Keratinocyte (primary cell): ENCODE measurements at regions not wholly inside any gene's neighbourhood (a gene's known extent, or its start where the extent isn't known, plus 50 kb on each side); places are given as distances from the start of the nearest gene placed in this dataset.

Experiments used
- DNase-seq: peaks from one replicate; pipeline ENCODE4 v3.0.0-alpha.2; 2011; ENCODE audit warnings: low read depth, missing footprints, low spot score
- FAIRE-seq: peaks from 2 replicates; lab custom pipeline; 2011; peaks lifted over from hg19 to GRCh38; lab: Jason Lieb, UNC
- H2AFZ ChIP-seq: 2 replicates; pipeline ENCODE4 v1.6.0; 2012; ENCODE audit warnings: low read length, control low read depth, inconsistent platforms; ENCODE audit not compliant: control insufficient read depth
- H3K27ac ChIP-seq: 2 replicates; pipeline ENCODE4 v1.5.1; 2011; ENCODE audit warnings: low read length; ENCODE audit not compliant: control insufficient read depth, insufficient read depth
- H3K27me3 ChIP-seq: 3 replicates; pipeline ENCODE4 v1.6.0; 2011; ENCODE audit warnings: low read length; ENCODE audit not compliant: control insufficient read depth, insufficient read depth; ENCODE audit errors: extremely low read depth
- H3K36me3 ChIP-seq, 2 experiments: 2 replicates in 1 of 2; 3 replicates in 1 of 2; pipeline ENCODE4 v1.5.1; 2011; ENCODE audit warnings: low read length in 2 of 2, mild to moderate bottlenecking in 1 of 2; ENCODE audit not compliant: control insufficient read depth in 2 of 2, insufficient read depth in 2 of 2; ENCODE audit errors: extremely low read depth in 1 of 2
- H3K4me1 ChIP-seq: 3 replicates; pipeline ENCODE4 v1.5.1; 2011; ENCODE audit warnings: low read length; ENCODE audit not compliant: control insufficient read depth, insufficient read depth; ENCODE audit errors: extremely low read depth
- H3K4me2 ChIP-seq: 3 replicates; pipeline ENCODE4 v1.6.0; 2011; ENCODE audit warnings: low read depth, low read length; ENCODE audit not compliant: control insufficient read depth, insufficient read depth; ENCODE audit errors: extremely low read depth
- H3K4me3 ChIP-seq, 3 experiments: fragments of 200-600 bp in 1 of 3; sonication (generic) in 1 of 3; 2 replicates in 2 of 3; 3 replicates in 1 of 3; pipeline ENCODE4 v1.5.1; 2011 to 2016; ENCODE audit warnings: low read length in 3 of 3, mild to moderate bottlenecking in 3 of 3, control low read depth in 2 of 3, inconsistent platforms in 1 of 3, low read depth in 1 of 3, mixed read lengths in 1 of 3, mixed run types in 1 of 3, moderate library complexity in 1 of 3; ENCODE audit not compliant: control insufficient read depth in 2 of 3, insufficient read depth in 2 of 3; ENCODE audit errors: extremely low read depth in 1 of 3
- H3K79me2 ChIP-seq: 2 replicates; pipeline ENCODE4 v1.6.0; 2012; ENCODE audit warnings: low read length; ENCODE audit not compliant: control insufficient read depth, insufficient read depth
- H3K9ac ChIP-seq: 3 replicates; pipeline ENCODE4 v1.6.0; 2011; ENCODE audit warnings: low read length; ENCODE audit not compliant: control insufficient read depth, insufficient read depth; ENCODE audit errors: extremely low read depth
- H3K9me1 ChIP-seq: 3 replicates; pipeline ENCODE4 v1.6.0; 2011; ENCODE audit warnings: low read length; ENCODE audit not compliant: control insufficient read depth, insufficient read depth; ENCODE audit errors: extremely low read depth
- H3K9me3 ChIP-seq: 2 replicates; pipeline ENCODE4 v1.5.1; 2012; ENCODE audit warnings: low read depth, low read length; ENCODE audit not compliant: control insufficient read depth
- H4K20me1 ChIP-seq: 3 replicates; pipeline ENCODE4 v1.6.0; 2011; ENCODE audit warnings: low read length; ENCODE audit not compliant: control insufficient read depth, insufficient read depth; ENCODE audit errors: extremely low read depth
- CTCF ChIP-seq, 3 experiments: IDR thresholded peaks in 1 of 3; conservative IDR thresholded peaks in 1 of 3; optimal IDR thresholded peaks in 1 of 3; 2 replicates in 2 of 3; 3 replicates in 1 of 3; pipeline versions ENCODE3 to v1.5.1; 2011; ENCODE audit warnings: low read length in 3 of 3, mild to moderate bottlenecking in 3 of 3, moderate library complexity in 2 of 3, control low read depth in 1 of 3, inconsistent platforms in 1 of 3; ENCODE audit not compliant: insufficient read depth in 2 of 3; ENCODE audit errors: extremely low read depth in 1 of 3
- EZH2 ChIP-seq: IDR thresholded peaks from one replicate; pipeline ENCODE4 v1.6.1; 2012; ENCODE audit warnings: inconsistent platforms, mild to moderate bottlenecking, low read length, moderate library complexity
- dilution Hi-C: fragments of 300-500 bp; cut with MboI; formaldehyde crosslinking; loops from one replicate; pipeline ENCODE4 v1.7.0; 2020; ENCODE audit warnings: low sequenced_read_pairs; ENCODE audit not compliant: extremely low pct_ligation_motif_present

- no peak for DNase-seq
- Histone ChIP-seq H2AFZ (no peak overlapping the region), H3K27me3 (peaks cover 5% of the 10 kb centered on the region), H3K4me2 (no peak overlapping the region), H3K9me3 (no peaks in the 10 kb centered on the region), H3K9ac (no peak overlapping the region), H3K4me1 (no peaks in the 10 kb centered on the region), H3K79me2 (no peaks in the 10 kb centered on the region), H3K36me3 (no peaks in the 10 kb centered on the region), H4K20me1 (no peaks in the 10 kb centered on the region), H3K9me1 (no peaks in the 10 kb centered on the region), H3K27ac (no peak overlapping the region), H3K4me3 (no peak overlapping the region)
- dilution Hi-C loops: no loop called here
- TF ChIP-seq CTCF (optimal IDR thresholded peaks at IDR 0.05 in 1 of 3, IDR thresholded peaks at IDR 0.05 in 1 of 3, conservative IDR thresholded peaks at IDR 0.05 in 1 of 3; ENCODE audit: extremely low read depth in 1 of 3, insufficient read depth in 2 of 3, low read length in 3 of 3) (no peak), EZH2 (no peak)
- no peak for FAIRE-seq
These were observed 107.0 kb downstream of the XRCC2 start for GRCh38 chr7:152568972-152569371.

- dilution Hi-C loops: no loop called here
- no peak for FAIRE-seq
- no peaks in the 10 kb centered on the region for H4K20me1 ChIP-seq
- no peak overlapping the region for H3K4me2 ChIP-seq
- no peak overlapping the region for H3K27ac ChIP-seq
- DNase-seq: no peak
- H3K4me1 ChIP-seq: no peaks in the 10 kb centered on the region
- H3K36me3 ChIP-seq: no peaks in the 10 kb centered on the region
- TF ChIP-seq CTCF (optimal IDR thresholded peaks at IDR 0.05 in 1 of 3, IDR thresholded peaks at IDR 0.05 in 1 of 3, conservative IDR thresholded peaks at IDR 0.05 in 1 of 3; ENCODE audit: extremely low read depth in 1 of 3, insufficient read depth in 2 of 3, low read length in 3 of 3) (no peak), EZH2 (no peak)
- H3K9me3 ChIP-seq: no peaks in the 10 kb centered on the region
- H3K9me1 ChIP-seq: no peaks in the 10 kb centered on the region
- no peaks in the 10 kb centered on the region for H3K79me2 ChIP-seq
- H3K4me3 ChIP-seq: no peak overlapping the region
- no peak overlapping the region for H3K9ac ChIP-seq
- H3K27me3 ChIP-seq: peaks cover 5% of the 10 kb centered on the region
- H2AFZ ChIP-seq: peak overlapping the region; percentile 15
These were observed 110.2 kb downstream of the XRCC2 start for GRCh38 chr7:152565731-152566130.
